Liver (tissue), 8 donors: ENCODE measurements at regions not wholly inside any gene's neighbourhood (a gene's known extent, or its start where the extent isn't known, plus 50 kb on each side); places are given as distances from the start of the nearest gene placed in this dataset.

Experiments
- DNase-seq: peaks from one replicate; pipeline ENCODE4 v3.0.0-alpha.2; 2017; ENCODE audit warnings: low spot score
- H3K27ac ChIP-seq, 2 donors: one replicate each; pipeline ENCODE4 v1.7.0; 2013; ENCODE audit warnings: inconsistent platforms in 2 of 2, low read length in 2 of 2, control low read depth in 1 of 2, low read depth in 1 of 2, mild to moderate bottlenecking in 1 of 2
- H3K27me3 ChIP-seq, 4 donors: one replicate each; pipeline versions ENCODE4 v1.6.1 to v1.7.0; 2013; ENCODE audit warnings: low read length in 3 of 4, inconsistent platforms in 1 of 4, mild to moderate bottlenecking in 1 of 4, moderate library complexity in 1 of 4; ENCODE audit not compliant: control insufficient read depth in 4 of 4, insufficient read depth in 4 of 4
- H3K36me3 ChIP-seq, 4 donors: one replicate each; pipeline versions ENCODE4 v1.6.1 to v1.7.0; 2013; ENCODE audit warnings: low read length in 3 of 4, mild to moderate bottlenecking in 3 of 4, low read depth in 1 of 4, moderate library complexity in 1 of 4; ENCODE audit not compliant: control insufficient read depth in 4 of 4, insufficient read depth in 3 of 4
- H3K4me1 ChIP-seq, 4 donors: one replicate each; pipeline versions ENCODE4 v1.6.1 to v1.7.0; 2013; ENCODE audit warnings: low read length in 3 of 4, mild to moderate bottlenecking in 3 of 4, moderate library complexity in 1 of 4; ENCODE audit not compliant: control insufficient read depth in 4 of 4, insufficient read depth in 4 of 4
- H3K4me3 ChIP-seq, 3 donors: one replicate each; pipeline versions ENCODE4 v1.6.1 to v1.7.0; 2013; ENCODE audit warnings: low read length in 3 of 3, control low read depth in 1 of 3, low read depth in 1 of 3, mild to moderate bottlenecking in 1 of 3
- H3K9ac ChIP-seq, 2 donors: one replicate each; pipeline ENCODE4 v1.7.0; 2013; ENCODE audit warnings: low read length in 2 of 2, mild to moderate bottlenecking in 2 of 2, moderate library complexity in 2 of 2, control low read depth in 1 of 2, low read depth in 1 of 2
- H3K9me3 ChIP-seq, 4 donors: one replicate each; pipeline versions ENCODE4 v1.6.1 to v1.7.0; 2013; ENCODE audit warnings: low read length in 3 of 4; ENCODE audit not compliant: control insufficient read depth in 4 of 4
- ATF3 ChIP-seq: IDR thresholded peaks from 2 replicates; pipeline ENCODE4 v1.6.1; 2016; ENCODE audit warnings: antibody characterized with exemption
- CTCF ChIP-seq: fragments of 150-350 bp; IDR thresholded peaks from 2 replicates; pipeline ENCODE4 v1.5.1; 2017; ENCODE audit warnings: improper control_type of control experiment, low read depth, low read length; ENCODE audit not compliant: missing input control
- EGR1 ChIP-seq, 2 donors: IDR thresholded peaks; 2 replicates each; pipeline ENCODE4 v1.6.1; 2016 to 2018; ENCODE audit warnings: antibody characterized with exemption in 2 of 2, low read depth in 2 of 2
- FOXA1 ChIP-seq: IDR thresholded peaks from 2 replicates; pipeline ENCODE4 v1.6.1; 2016; ENCODE audit warnings: antibody characterized with exemption
- FOXA2 ChIP-seq: IDR thresholded peaks from 2 replicates; pipeline ENCODE4 v1.6.1; 2016; ENCODE audit warnings: antibody characterized with exemption
- HNF4A ChIP-seq, 2 donors: conservative IDR thresholded peaks; 2 replicates each; pipeline ENCODE4 v1.6.1; 2016; ENCODE audit warnings: antibody characterized with exemption in 2 of 2, mild to moderate bottlenecking in 2 of 2
- HNF4G ChIP-seq: IDR thresholded peaks from 2 replicates; pipeline ENCODE4 v1.6.1; 2016; ENCODE audit warnings: antibody characterized with exemption
- JUND ChIP-seq, 2 donors: IDR thresholded peaks; 2 replicates each; pipeline ENCODE4 v1.6.1; 2016; ENCODE audit warnings: antibody characterized with exemption in 2 of 2
- MAX ChIP-seq: IDR thresholded peaks from 2 replicates; pipeline ENCODE4 v1.6.1; 2016; ENCODE audit warnings: antibody characterized with exemption
- RAD21 ChIP-seq, 2 donors: IDR thresholded peaks; 2 replicates each; pipeline ENCODE4 v1.6.1; 2016; ENCODE audit warnings: antibody characterized with exemption in 2 of 2, mild to moderate bottlenecking in 2 of 2
- REST ChIP-seq: IDR thresholded peaks from 2 replicates; pipeline ENCODE4 v1.6.1; 2016; ENCODE audit warnings: antibody characterized with exemption, mild to moderate bottlenecking
- RXRA ChIP-seq, 2 donors: IDR thresholded peaks; 2 replicates each; pipeline ENCODE4 v1.6.1; 2017 to 2018; ENCODE audit warnings: antibody characterized with exemption in 2 of 2, mild to moderate bottlenecking in 1 of 2
- SP1 ChIP-seq: IDR thresholded peaks from 2 replicates; pipeline ENCODE4 v1.6.1; 2018; ENCODE audit warnings: antibody characterized with exemption, mild to moderate bottlenecking
- TAF1 ChIP-seq: conservative IDR thresholded peaks from 2 replicates; pipeline ENCODE4 v1.6.1; 2016; ENCODE audit warnings: antibody characterized with exemption, mild to moderate bottlenecking
- WGBS: extraction: QIAGEN DNeasy Blood & Tissue Kit; methylation state at CpG from one replicate; pipeline ENCODE4 v1.1.7; 2013; 5-methylcytosine and 5-hydroxymethylcytosine counted together
- donor health status: healthy.
- donor health status: healthy.
- donor health status: healthy.
- donor health status: healthy.
- donor health status: healthy.

- TF ChIP-seq REST: no peak
- TF ChIP-seq RXRA (IDR thresholded peaks at IDR 0.05): no peak
- TF ChIP-seq HNF4A (conservative IDR thresholded peaks at IDR 0.05): no peak
- TF ChIP-seq FOXA2: no peak
- no peak for TF ChIP-seq ATF3
- no peak for TF ChIP-seq HNF4G
- Histone ChIP-seq H3K27ac (no peak overlapping the region), H3K9me3 (no peaks in the 10 kb centered on the region), H3K4me3 (no peak overlapping the region), H3K4me1 (no peaks in the 10 kb centered on the region), H3K9ac (no peak overlapping the region), H3K36me3 (no peaks in the 10 kb centered on the region), H3K27me3 (no peaks in the 10 kb centered on the region)
- no peak for DNase-seq
- 72% methylated on average over 5 of the region's 5 CpGs for WGBS
Observed at GRCh38 chr7:89731751-89732445, 422.4 kb upstream of the STEAP1 start.

GRCh38 chr7:89738549-89738948 lies 415.7 kb upstream of the STEAP1 start:
- Histone ChIP-seq H3K9me3 (no peaks in the 10 kb centered on the region), H3K9ac (no peak overlapping the region), H3K4me1 (no peaks in the 10 kb centered on the region), H3K27me3 (no peaks in the 10 kb centered on the region), H3K27ac (no peak overlapping the region), H3K4me3 (no peak overlapping the region), H3K36me3 (no peaks in the 10 kb centered on the region)
- WGBS: 61% methylated on average over 2 of the region's 2 CpGs
- no peak for DNase-seq
- TF ChIP-seq SP1: no peak

- Histone ChIP-seq H3K27ac (no peak overlapping the region), H3K9me3 (peaks cover 0 to 3% (median 0%) of the 10 kb centered on the region in 4 donors), H3K9ac (no peak overlapping the region), H3K4me3 (no peak overlapping the region), H3K4me1 (no peaks in the 10 kb centered on the region), H3K27me3 (no peaks in the 10 kb centered on the region), H3K36me3 (no peaks in the 10 kb centered on the region)
- TF ChIP-seq SP1: no peak
- no peak for TF ChIP-seq RXRA (IDR thresholded peaks at IDR 0.05)
- no peak for DNase-seq
Observed at GRCh38 chr7:89757910-89758309, 396.4 kb upstream of the STEAP1 start.

- H3K9ac ChIP-seq: no peak overlapping the region
- no peaks in the 10 kb centered on the region for H3K9me3 ChIP-seq
- 85% methylated on average over 3 of the region's 3 CpGs for WGBS
- no peaks in the 10 kb centered on the region for H3K4me1 ChIP-seq
- no peak overlapping the region for H3K4me3 ChIP-seq
- no peaks in the 10 kb centered on the region for H3K36me3 ChIP-seq
- DNase-seq: no peak
- no peaks in the 10 kb centered on the region for H3K27me3 ChIP-seq
- H3K27ac ChIP-seq: no peak overlapping the region
- TF ChIP-seq FOXA2: no peak
- TF ChIP-seq FOXA1: no peak
- TF ChIP-seq JUND (IDR thresholded peaks at IDR 0.05): no peak
- no peak for TF ChIP-seq CTCF
- TF ChIP-seq REST: no peak
- no peak for TF ChIP-seq MAX
- no peak for TF ChIP-seq RAD21 (IDR thresholded peaks at IDR 0.05)
- TF ChIP-seq EGR1 (IDR thresholded peaks at IDR 0.05; ENCODE audit: low read depth in 2 of 2): no peak
- no peak for TF ChIP-seq TAF1
- TF ChIP-seq HNF4G: no peak
Observed at GRCh38 chr7:89760690-89761089, 393.6 kb upstream of the STEAP1 start.
